Esophagus (tissue), 2 donors: ENCODE measurements at regions not wholly inside any gene's neighbourhood (a gene's known extent, or its start where the extent isn't known, plus 50 kb on each side); places are given as distances from the start of the nearest gene placed in this dataset.

Experiments
- H3K27ac ChIP-seq, 2 donors: one replicate each; pipeline ENCODE4 v1.5.1; 2013; ENCODE audit warnings: low read depth in 2 of 2, mild to moderate bottlenecking in 2 of 2, inconsistent platforms in 1 of 2, low read length in 1 of 2, moderate library complexity in 1 of 2
- H3K27me3 ChIP-seq, 2 donors: one replicate each; pipeline ENCODE4 v1.6.1; 2013; ENCODE audit warnings: low read length in 2 of 2, control low read depth in 1 of 2, mild to moderate bottlenecking in 1 of 2; ENCODE audit not compliant: insufficient read depth in 2 of 2, control insufficient read depth in 1 of 2
- H3K36me3 ChIP-seq, 2 donors: one replicate each; pipeline ENCODE4 v1.6.1; 2013; ENCODE audit warnings: low read length in 1 of 2; ENCODE audit not compliant: control insufficient read depth in 2 of 2, insufficient read depth in 2 of 2
- H3K4me1 ChIP-seq, 2 donors: one replicate each; pipeline ENCODE4 v1.6.1; 2013; ENCODE audit warnings: low read length in 1 of 2; ENCODE audit not compliant: control insufficient read depth in 2 of 2, insufficient read depth in 2 of 2
- H3K4me3 ChIP-seq, 2 donors: one replicate each; pipeline ENCODE4 v1.5.1; 2013; ENCODE audit warnings: low read length in 2 of 2, mild to moderate bottlenecking in 2 of 2, low read depth in 1 of 2, moderate library complexity in 1 of 2
- H3K9me3 ChIP-seq, 2 donors: one replicate each; pipeline ENCODE4 v1.6.1; 2013; ENCODE audit warnings: mild to moderate bottlenecking in 2 of 2, low read depth in 1 of 2, low read length in 1 of 2, moderate library complexity in 1 of 2; ENCODE audit not compliant: control insufficient read depth in 2 of 2, insufficient read depth in 1 of 2
- WGBS, 2 donors: extraction: QIAGEN DNeasy Blood & Tissue Kit; methylation state at CpG; one replicate each; pipeline ENCODE4 v1.1.7; 2013; 5-methylcytosine and 5-hydroxymethylcytosine counted together
- donor health status: healthy with polysubstance abuse.
- donor health status: Bipolar disorder and iron deficiency.

- Histone ChIP-seq H3K9me3 (no peaks in the 10 kb centered on the region), H3K27me3 (peaks cover 0 to 2% of the 10 kb centered on the region in 2 donors), H3K27ac (peak overlapping the region in 1 of 2 donors; percentile 0), H3K36me3 (no peaks in the 10 kb centered on the region), H3K4me3 (no peak overlapping the region), H3K4me1 (peaks cover 3% of the 10 kb centered on the region in 2 donors)
- WGBS, 2 donors: 46 to 53% methylated on average over 5 of the region's 5 CpGs
Observed at GRCh38 chr15:60091157-60091556, 87.0 kb downstream of the FOXB1 start.

GRCh38 chr15:60091911-60092310, 87.8 kb downstream of the FOXB1 start:
- H3K27ac ChIP-seq: no peak overlapping the region
- WGBS, 2 donors: 88 to 92% methylated on average over 3 of the region's 3 CpGs
- H3K4me3 ChIP-seq: no peak overlapping the region
- H3K9me3 ChIP-seq: no peaks in the 10 kb centered on the region
- no peaks in the 10 kb centered on the region for H3K36me3 ChIP-seq
- H3K27me3 ChIP-seq: peaks cover 0 to 2% of the 10 kb centered on the region in 2 donors
- peaks cover 3% of the 10 kb centered on the region in 2 donors for H3K4me1 ChIP-seq

GRCh38 chr15:60093273-60094067, 89.4 kb downstream of the FOXB1 start:
- 16 to 22% methylated on average over 4 of the region's 4 CpGs for WGBS, 2 donors
- peaks cover 0 to 2% of the 10 kb centered on the region in 2 donors for H3K27me3 ChIP-seq
- no peaks in the 10 kb centered on the region for H3K36me3 ChIP-seq
- no peak overlapping the region for H3K4me3 ChIP-seq
- no peak overlapping the region for H3K27ac ChIP-seq
- H3K9me3 ChIP-seq: no peaks in the 10 kb centered on the region
- peaks cover 3% of the 10 kb centered on the region in 2 donors for H3K4me1 ChIP-seq

GRCh38 chr15:60095711-60096110, 91.6 kb downstream of the FOXB1 start:
- H3K4me3 ChIP-seq: no peak overlapping the region
- WGBS, 2 donors: 84 to 86% methylated on average over 2 of the region's 2 CpGs
- H3K4me1 ChIP-seq: peaks cover 3% of the 10 kb centered on the region in 2 donors
- H3K36me3 ChIP-seq: no peaks in the 10 kb centered on the region
- no peaks in the 10 kb centered on the region for H3K9me3 ChIP-seq
- no peaks in the 10 kb centered on the region for H3K27me3 ChIP-seq
- no peak overlapping the region for H3K27ac ChIP-seq

GRCh38 chr15:60096157-60096556, 92.0 kb downstream of the FOXB1 start:
- Histone ChIP-seq H3K36me3 (no peaks in the 10 kb centered on the region), H3K9me3 (no peaks in the 10 kb centered on the region), H3K4me1 (peaks cover 3% of the 10 kb centered on the region in 2 donors), H3K27ac (no peak overlapping the region), H3K4me3 (no peak overlapping the region), H3K27me3 (no peaks in the 10 kb centered on the region)
- 86 to 92% methylated on average over 4 of the region's 4 CpGs for WGBS, 2 donors

- Histone ChIP-seq H3K4me1 (no peaks in the 10 kb centered on the region), H3K27me3 (peaks cover 0 to 4% of the 10 kb centered on the region in 2 donors), H3K27ac (no peak overlapping the region), H3K9me3 (peaks cover 0 to 2% of the 10 kb centered on the region in 2 donors), H3K36me3 (no peaks in the 10 kb centered on the region), H3K4me3 (no peak overlapping the region)
- WGBS, 2 donors: 74 to 82% methylated on average over 4 of the region's 4 CpGs
Observed at GRCh38 chr15:60101416-60101815, 97.3 kb downstream of the FOXB1 start.

GRCh38 chr15:60102748-60103147, 98.6 kb downstream of the FOXB1 start:
- no peaks in the 10 kb centered on the region for H3K36me3 ChIP-seq
- H3K4me1 ChIP-seq: no peaks in the 10 kb centered on the region
- no peak overlapping the region for H3K4me3 ChIP-seq
- H3K9me3 ChIP-seq: peaks cover 0 to 2% of the 10 kb centered on the region in 2 donors
- H3K27me3 ChIP-seq: peaks cover 0 to 6% of the 10 kb centered on the region in 2 donors
- no peak overlapping the region for H3K27ac ChIP-seq

GRCh38 chr15:60110909-60111308, 106.8 kb downstream of the FOXB1 start:
- WGBS, 2 donors: 86% methylated on average over 5 of the region's 5 CpGs

GRCh38 chr15:60115579-60116380, 111.7 kb downstream of the FOXB1 start:
- H3K27ac ChIP-seq: no peak overlapping the region
- no peaks in the 10 kb centered on the region for H3K9me3 ChIP-seq
- H3K4me3 ChIP-seq: no peak overlapping the region
- H3K27me3 ChIP-seq: no peaks in the 10 kb centered on the region
- 63 to 65% methylated on average over 9 of the region's 9 CpGs for WGBS, 2 donors
- H3K36me3 ChIP-seq: no peaks in the 10 kb centered on the region
- H3K4me1 ChIP-seq: no peaks in the 10 kb centered on the region

More at GRCh38 chr15:60110909-60111308, 106.8 kb downstream of the FOXB1 start:
- H3K9me3 ChIP-seq: no peaks in the 10 kb centered on the region
- H3K36me3 ChIP-seq: no peaks in the 10 kb centered on the region
- H3K27ac ChIP-seq: no peak overlapping the region
- H3K27me3 ChIP-seq: peaks cover 0 to 3% of the 10 kb centered on the region in 2 donors
- H3K4me1 ChIP-seq: no peaks in the 10 kb centered on the region
- no peak overlapping the region for H3K4me3 ChIP-seq
